Stimulated activated CD4-positive, alpha-beta T cell treated with anti-CD3 and anti-CD28 coated beads, Interleukin-1b, Interleukin-23, amount 100 ng/mL, for 48 hours (primary cell): ENCODE measurements at regions not wholly inside any gene's neighbourhood (a gene's known extent, or its start where the extent isn't known, plus 50 kb on each side); places are given as distances from the start of the nearest gene placed in this dataset.
"Not testable (repeated sequence)": the region's sequence is repeated elsewhere in the genome, so short reads cannot be mapped to it uniquely, and the experiment has no call there.

Experiments used
- DNase-seq: peaks from one replicate; pipeline ENCODE4 v3.0.0-alpha.2; 2020

DNA sequence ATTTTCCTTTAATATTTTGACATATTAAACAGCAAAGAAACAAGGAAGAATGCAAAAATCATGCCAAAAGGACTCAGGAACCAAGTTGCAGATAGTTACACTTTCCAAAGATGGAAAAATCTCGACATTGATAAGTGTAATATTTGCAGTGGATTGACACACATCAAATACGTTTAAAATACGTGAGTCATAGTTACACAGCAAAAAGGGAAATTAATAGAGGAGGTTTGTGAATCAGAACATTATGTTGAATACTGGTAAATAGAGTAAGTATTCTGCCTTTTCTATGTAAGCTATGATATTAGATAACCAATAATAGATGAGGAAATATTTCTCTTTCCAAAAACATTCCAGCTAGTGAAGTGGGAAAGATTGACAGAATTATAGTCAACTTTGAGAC lies 1761.3 kb upstream of the IGFBP7 start:
- no peak for DNase-seq

DNA sequence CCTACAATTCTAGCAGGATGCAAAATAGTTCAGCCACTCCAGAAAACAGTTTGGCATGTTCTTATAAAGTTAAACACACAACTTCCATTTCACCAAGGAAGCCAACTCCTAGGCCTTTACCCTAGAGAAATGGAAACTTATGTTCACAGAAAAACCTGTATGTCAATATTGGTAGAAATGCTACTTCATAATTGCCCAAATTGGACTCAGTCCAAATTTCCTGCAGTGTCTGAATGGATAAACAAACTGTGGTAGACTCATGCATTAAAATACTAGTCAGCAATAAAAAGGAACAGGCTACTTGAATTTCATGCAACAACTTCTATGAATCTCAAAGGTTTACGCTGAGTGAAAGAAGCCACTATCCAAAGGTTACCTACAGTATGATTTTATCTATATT lies 1738.8 kb upstream of the IGFBP7 start:
- no peak for DNase-seq

DNA sequence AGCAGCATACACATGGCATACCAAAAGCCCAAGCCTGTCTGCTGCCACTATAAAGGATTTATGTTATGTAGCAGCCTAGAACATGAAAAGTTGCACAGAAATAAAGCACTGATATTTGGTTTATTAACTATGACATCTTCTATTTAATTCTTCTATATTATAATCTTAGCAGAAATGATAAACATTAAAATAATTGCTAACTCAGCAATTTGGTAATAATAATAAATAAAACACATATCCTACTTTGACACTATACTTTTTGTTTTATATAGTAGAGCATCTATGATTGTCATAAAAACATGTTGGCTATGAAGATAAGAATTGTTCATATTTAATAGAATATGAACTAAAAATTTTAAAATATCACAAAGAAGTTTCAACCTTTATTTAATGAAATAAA lies 1733.3 kb upstream of the IGFBP7 start:
- no peak for DNase-seq

DNA sequence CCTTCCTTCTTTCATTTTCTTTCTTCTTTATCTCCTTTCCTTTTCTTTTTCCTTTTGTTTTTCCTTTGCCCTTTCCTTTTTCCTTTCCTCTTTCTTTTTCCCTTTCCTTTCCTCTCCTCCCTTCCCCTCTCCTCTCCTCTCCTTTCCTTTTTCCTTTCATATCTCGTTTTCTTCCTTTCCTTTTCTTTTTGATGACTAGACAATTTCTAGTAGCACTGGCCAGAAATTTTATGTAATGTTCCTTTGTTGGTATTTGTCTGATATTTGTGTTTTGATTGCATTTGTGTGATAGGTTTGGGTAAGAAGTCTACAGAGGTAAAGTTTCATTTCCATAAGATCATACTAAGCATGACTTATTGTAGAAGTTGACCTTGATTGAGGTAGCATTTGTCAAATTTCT lies 1722.9 kb upstream of the IGFBP7 start:
- no peak for DNase-seq

DNA sequence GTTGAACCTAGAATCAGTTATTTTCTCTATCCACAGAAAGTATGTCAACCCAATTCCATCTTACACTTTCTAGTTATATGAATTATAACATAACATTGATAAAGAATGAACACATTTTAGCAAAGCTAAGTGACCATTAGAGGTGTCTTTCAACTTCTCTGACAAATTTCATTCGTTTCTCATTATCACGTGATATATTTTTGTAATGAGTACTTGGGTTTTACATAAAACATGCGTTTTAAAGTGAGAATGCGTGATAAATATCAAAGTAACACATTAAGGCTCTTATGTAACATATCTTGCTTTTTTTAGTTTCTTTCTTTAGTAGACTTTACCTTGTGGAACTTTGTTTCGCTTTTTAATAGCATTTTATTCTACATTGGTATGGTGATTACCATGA lies 1715.1 kb upstream of the IGFBP7 start:
- no peak for DNase-seq

DNA sequence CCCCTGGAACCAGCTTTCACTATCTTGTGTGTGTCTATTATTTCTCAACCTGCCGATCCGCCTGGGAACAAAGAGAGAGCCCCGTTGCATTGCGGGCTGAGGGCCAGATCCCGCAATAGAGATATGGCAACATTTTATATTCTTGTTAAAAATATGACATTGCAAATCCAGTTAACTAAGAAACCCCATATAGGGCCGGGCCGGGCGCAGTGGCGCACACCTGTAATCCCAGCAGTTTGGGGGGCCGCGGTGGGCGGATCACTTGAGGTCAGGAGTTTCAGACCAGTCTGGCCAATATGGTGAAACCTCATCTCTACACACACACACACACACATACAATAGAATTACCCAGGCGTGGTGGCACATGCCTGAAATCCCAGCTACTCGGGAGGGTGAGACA lies 1708.4 kb upstream of the IGFBP7 start:
- not testable (repeated sequence) for DNase-seq

DNA sequence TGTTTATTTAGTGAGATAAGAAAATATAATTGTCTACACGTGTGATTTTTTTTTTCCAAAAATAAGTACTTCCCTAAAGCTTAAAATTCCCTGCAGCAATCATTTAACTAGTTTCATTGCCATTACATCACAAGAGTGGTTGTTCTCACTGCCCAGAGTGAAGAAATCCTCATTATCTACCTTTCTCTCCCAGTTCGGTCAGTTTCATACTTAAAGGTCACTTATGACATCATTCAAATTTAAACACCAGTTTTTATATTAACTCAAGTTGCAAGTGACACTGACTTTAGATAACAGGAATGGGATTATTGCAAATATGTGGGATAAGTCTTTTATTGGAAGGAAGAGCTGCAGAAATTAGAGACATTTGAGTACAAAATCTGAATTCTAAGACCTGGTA lies 1699.8 kb upstream of the IGFBP7 start:
- DNase-seq = no peak

DNA sequence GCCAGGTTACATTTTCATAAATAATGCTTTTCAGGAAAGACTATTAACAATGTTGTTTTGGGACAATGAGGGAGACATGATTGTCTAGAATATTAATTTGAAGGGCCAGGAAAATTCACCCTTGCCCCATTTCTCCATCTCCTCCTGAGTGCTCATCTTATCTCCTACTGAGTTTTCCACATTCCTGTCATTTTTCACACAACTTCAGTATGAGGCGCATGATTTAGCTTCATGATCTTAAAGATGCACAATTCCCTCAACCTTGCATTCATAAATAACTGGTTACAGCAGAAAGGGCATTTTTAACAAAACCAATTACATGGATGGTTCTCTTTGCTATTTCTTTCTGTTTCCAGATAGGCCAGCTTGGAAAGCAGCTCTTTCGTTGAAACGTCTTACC lies 1699.2 kb upstream of the IGFBP7 start:
- no peak for DNase-seq

DNA sequence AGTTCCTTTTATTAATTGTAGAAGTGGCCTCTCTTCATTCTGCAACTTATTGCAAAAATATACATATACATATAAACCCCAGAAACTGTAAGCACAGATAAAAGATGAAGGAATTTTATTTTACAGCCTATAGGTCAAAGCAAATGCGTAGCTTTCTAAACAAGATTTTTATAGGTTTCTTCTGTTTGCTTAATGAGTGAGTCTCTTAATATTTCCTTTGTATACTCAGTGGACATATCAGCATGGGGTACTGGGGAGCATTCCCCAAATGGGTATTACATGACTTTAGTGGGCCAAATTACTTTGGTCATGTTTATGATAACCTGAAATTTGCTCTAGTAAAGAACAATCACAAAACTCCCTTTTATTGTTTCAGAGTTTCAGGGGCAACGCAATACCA lies 1698.6 kb upstream of the IGFBP7 start:
- no peak for DNase-seq

DNA sequence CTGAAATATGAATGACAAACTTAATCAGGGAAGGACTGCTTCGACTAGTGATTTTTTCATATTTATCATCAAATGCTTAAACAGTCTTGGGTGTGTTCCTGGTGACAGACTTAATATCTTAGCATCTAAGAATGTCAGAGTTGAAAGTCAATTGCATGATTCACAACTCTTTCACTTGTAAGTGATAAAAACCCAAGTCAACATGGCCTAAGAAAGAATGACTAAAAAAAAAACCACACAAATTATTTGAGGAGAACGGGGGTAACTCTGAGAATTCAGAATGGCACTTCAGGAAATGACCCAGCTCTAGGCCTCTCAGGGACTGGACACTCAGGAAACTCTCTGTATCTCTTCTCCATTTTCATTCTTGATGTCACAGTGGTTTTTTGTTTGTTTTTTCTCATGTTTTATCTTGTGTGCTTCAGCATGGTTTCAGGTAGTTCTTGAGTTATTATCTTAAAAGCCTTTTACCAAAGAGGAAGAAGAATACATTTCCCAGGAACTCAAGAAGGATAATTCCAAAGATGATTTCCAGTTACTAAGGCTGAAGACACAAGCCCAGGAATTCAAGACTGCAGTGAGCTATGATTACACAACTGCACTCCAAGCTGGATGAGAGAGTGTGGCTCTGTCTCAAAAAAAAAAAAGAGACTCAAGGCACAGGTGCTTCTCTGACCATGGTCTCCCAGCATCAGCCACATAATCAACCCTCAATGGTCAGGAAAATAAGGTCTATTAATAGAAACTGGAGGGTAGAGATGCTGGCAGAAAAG lies 1697.8 kb upstream of the IGFBP7 start:
- DNase-seq = no peak

DNA sequence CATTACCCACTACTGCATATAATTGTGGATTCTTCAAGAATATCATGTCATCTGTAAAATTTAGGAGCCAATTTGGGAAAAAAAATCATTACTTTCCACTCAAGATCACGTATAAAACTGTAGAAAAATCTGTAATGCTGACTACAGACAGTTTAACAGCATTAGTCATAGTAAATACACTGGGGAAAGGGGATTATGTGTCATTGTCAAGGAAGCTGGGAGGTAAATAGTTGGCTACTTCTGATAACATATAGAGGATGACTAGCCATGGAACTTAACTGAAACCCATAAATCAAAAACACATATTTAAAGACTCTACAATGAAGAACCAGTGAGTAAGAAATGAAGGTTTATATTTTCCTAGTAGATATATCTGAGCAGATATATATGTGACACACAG lies 1666.4 kb upstream of the IGFBP7 start:
- DNase-seq = no peak

DNA sequence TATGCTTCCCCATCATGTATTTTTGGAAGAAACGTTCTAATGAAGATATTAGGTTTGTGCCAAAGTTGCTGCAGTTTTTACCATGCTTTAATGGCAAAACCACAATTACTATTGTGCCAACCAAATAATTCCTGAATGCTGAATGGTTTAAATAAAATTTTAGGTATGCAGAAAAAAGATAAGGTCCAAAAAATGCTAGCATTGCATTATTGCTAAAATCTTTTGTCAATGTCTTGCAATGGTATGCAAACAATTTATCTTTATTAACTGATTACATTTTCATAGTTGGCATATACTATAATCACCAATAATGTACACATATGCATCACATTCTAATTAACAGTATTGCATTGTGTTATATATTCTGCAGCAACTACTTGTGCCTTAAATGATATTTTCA lies 1657.4 kb upstream of the IGFBP7 start:
- DNase-seq = no peak

DNA sequence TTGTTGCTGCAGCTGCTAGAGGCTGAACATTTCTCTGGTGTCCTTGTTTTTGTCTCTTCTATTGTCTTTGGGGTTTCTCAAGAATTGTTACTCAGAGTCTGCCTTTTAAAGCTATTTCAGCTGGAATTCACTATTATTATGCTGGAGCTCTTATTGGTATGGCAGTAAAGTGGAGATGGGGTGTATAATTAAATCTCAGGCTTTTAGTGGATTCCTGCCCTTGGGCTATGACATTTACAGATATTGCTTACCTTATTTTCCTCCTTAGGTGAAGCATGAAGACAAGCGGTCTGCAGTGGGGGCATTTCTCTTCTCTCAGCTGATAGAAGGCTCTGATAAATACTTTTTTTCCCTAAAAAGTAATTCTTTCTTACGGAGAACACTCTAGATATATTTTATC lies 1656.6 kb upstream of the IGFBP7 start:
- no peak for DNase-seq

DNA sequence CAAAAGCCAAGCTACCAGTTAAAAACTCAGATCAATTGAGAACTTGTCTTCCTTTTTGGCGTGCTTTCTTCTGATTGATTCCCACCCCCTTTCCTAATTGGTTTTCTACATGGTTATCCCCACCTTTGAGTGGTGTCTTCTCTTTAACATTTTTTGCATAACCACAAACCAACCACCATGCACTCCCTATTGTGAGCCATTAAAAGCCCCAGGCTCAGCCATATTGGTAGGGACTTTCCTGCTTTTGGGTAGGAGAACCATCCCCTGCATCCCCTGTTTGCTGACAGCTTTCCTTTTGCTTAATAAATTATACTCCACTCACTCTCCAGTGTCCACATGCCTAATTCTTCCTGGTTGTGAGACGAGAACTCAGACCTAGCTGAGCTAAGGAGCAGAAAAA lies 1651.4 kb upstream of the IGFBP7 start:
- no peak for DNase-seq

DNA sequence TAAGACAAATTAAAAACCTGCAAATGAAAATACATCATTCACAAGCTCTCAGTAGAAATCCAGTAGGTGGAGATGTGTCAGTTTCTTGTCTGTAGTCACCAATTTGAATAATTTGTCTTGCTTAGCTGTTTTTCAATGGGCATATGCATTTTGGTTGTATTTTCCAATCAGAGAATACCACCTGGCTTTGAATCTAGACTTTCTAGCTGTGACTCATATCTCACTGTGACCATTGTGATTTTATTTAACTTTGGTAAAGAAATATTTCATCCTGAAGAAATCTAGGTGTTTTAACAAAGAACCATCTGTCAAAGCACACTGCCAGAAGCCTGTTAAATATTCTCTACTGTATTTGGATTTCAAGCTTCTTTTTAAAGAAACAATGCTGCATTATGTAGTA lies 1650.6 kb upstream of the IGFBP7 start:
- DNase-seq = no peak

DNA sequence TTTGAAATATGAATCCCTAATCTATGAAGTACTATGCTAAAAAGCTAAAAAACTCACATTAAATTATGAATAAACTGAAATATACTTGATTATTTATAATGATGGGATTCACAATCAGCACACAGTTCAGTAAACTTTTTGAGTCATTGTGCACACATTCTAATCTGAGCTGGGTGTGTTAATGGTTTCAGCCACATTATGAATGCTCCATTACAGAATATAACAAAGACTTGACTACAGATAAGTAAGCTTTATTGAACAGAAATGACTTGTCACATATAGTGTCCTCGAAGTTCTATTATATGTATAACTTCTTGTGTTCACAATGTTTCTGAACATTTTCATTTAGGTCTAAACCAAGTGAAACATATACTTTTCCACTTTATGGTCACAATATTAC lies 1649.9 kb upstream of the IGFBP7 start:
- DNase-seq = no peak

DNA sequence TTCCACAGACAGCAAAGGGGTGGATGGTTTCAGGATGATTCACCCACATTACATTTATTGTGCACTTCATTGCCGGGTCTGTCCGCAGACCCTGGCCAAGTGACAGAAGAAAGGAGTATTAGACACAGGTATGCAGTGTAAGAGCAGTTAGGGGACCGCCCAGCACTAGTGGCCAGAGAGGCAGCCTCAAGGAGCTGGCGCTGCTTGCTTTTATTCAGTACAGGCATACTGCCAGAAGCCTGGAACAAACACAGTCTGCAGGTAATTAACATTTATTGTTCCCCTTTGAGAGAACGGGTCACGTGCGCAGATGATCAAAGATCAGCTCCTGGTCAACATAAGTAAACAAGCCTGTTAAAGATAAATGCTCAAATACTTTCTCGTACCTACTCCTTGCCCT lies 1639.0 kb upstream of the IGFBP7 start:
- no peak for DNase-seq

DNA sequence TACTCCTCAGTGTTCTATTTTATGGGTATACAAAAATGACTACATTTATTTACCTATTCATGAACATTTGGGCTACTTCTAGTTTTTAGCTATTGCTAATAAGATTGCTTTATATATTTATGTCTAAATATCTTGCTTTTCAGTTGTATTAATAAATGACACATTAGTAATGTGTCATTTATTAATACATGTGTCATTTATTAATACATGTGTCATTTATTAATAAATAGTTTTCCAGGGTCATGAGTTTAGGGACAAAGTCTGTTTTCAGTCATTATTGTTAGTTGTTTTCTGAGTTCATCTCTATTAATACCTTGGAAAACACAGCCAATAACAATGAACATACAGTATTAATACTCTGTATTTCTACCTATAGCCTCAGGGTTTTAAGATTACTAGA lies 1630.7 kb upstream of the IGFBP7 start:
- DNase-seq = no peak

DNA sequence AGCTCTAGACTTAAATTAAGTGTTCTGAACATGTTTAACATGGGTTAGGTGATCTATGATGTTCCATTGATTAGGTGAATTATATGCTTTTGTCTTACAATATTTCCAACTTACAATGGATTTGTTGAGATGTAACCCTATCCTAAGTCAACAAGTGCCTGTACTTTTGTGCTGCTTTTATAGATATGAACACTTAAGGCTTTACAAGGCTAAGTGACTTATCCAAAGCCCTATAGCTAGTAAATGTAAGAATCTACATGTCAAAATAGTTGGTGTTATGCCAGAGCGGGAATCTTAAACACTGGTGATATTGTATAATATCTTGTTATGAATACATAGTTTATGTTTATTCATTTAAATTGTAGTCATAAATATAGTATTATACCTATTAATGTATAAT lies 1629.1 kb upstream of the IGFBP7 start:
- DNase-seq = no peak

DNA sequence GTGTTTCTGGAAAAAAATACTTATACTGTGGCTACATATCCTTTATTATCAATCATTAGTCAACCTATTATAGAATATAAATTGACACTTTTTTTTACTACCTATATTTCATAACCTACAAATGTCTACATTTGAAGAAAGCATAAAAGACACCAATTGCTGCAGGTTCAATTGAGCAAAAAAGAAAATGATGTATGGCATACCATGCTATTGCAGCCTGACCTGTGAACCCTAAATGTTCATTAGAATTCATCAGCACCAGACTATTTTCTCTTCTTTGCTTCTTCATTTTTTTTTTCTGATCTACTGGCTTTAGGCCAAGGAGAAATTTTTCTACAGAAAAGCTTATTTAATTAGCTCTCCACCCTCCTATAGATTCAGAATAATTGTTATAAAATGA lies 1628.2 kb upstream of the IGFBP7 start:
- DNase-seq = no peak

DNA sequence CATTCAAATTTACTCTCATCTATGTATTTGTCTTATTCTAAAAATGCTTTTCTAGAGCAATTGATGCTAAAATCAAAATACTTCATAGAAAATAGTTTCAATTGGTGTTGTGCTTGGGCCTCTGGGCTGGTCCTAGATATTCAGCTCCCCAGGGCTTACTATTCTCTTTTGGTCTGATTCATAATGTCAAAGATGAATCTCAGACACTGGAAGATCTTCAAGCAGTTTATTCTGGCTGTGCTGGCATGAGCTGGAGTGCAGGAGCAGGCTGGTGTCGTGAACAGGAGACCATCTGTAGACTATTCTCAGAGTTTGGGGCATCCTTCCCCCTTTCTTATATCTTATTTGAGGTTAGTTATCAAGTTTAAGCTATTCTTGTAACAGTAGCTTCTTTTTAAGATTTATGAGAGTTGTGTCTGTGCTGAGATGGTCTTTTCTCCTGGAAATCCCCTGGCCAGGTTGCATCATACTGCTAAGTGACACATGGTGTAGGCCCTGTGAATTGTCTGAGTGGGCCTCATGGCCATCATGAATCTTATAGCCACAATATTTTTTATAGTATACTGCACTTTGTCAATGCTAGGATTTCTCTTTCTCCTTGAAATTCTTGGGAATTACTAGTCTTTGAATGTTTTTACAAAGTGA lies 1624.0 kb upstream of the IGFBP7 start:
- DNase-seq = no peak

DNA sequence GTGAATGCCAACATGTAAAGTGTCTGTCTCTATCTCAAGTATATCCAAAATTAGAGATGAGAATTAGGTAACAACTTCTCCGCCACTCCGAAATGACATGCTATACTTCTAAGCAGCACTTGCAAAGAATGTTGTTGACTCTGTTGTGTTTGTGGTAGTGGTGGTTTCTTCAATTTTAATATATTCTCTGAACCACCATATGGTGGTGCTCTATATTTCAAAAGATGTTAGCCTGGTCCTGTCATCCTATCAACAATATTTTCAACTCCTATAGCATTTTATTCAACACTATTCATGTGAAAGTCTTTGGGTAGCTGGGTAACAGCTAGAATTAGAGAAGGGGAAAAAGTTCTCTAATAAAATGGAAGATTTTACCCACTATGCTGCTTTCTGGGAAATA lies 1622.8 kb upstream of the IGFBP7 start:
- no peak for DNase-seq

DNA sequence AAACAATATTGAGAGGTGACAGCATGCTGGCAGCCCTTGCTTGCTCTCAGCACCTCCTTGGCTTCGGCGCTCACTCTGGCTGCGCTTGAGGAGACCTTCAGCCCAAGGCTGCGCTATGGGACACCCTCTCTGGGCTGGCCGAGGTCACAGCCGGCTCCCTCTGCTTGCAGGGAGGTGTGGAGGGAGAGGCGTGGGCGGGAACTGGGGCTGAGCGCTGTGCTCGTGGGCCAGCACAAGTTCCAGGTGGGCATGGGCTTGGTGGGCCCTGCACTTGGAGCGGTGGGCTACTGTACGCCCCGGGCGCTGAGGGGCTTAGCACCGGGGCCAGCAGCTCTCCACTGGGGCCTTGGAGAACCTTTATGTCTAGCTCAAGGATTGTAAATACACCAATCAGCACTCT lies 1613.8 kb upstream of the IGFBP7 start:
- DNase-seq = no peak

DNA sequence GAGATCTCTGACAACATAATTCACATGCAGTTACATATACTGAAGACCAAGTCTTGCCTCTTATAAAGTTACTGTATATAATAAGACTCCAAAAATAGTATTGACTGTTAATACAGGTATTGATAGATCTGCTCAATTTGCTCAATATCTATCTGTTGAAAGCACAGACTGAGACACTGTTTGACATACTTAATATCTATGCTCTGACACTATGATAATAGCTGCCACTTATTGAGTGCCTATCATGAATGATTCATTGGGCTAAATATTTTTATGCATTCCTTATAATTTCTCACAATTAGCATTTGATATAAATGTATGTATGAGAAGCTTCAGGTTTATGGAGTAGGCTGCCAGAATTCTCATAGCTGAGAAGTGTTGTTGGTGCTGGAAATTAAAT lies 1600.9 kb upstream of the IGFBP7 start:
- DNase-seq = no peak

DNA sequence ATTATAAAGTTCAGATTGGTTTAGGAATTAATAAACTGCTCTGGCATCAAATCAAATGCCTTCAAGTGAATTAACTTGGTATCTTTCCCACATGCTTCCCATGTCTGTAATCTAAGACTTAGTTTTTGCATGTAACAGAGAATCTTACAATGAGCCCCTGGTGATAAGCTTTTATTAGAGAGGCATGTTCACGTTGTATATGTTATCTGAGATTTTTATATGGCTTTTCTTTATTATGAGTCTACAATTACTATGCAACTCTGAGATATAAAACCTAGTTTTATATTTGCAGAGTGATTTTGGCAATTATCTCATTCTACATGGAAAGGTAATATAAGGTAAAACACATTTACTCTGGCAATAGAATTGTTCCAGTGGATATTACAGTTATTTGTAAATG lies 1578.4 kb upstream of the IGFBP7 start:
- no peak for DNase-seq
